ENCODE measurements at regions not wholly inside any gene's neighbourhood (a gene's known extent, or its start where the extent isn't known, plus 50 kb on each side); places are given as distances from the start of the nearest gene placed in this dataset.

DNA sequence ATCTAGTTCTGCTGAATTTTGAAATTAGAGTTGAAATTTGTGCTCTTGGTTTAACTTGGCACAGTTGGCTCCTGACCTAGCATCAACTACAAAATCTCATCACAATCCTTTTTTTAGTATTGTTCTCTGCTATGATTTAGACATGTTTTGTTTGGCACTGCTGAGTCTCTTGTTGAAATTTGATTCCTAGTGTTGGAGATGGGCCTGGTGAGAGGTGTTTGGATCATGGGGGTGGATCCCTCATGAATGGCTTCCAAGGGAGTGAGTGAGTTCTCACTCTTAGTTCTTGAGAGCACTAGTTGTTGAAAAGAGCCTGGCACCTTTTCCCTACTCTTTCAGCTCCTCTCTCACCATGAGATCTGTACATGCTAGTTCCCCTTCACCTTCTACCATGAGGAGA, 605.6 kb upstream of the SLC39A10 start:
- no peaks in the 10 kb centered on the region for H3K9me3 ChIP-seq (ENCODE audit: insufficient read depth, low read depth, low read length)
- H3K36me3 ChIP-seq (ENCODE audit: insufficient read depth, low read length), result no peaks in the 10 kb centered on the region
- FAIRE-seq (no peak), DNase-seq (ENCODE audit: low read depth) (peak; percentile 39)
- Mint-ChIP-seq H3K9me3 (ENCODE audit: unreplicated experiment) (no peaks in the 10 kb centered on the region), H3K27me3 (ENCODE audit: low read depth, unreplicated experiment) (no peaks in the 10 kb centered on the region), H3K4me1 (ENCODE audit: low read depth, unreplicated experiment) (no peaks in the 10 kb centered on the region), H3K4me3 (ENCODE audit: unreplicated experiment) (no peak overlapping the region), H3K27ac (ENCODE audit: unreplicated experiment) (no peak overlapping the region), H3K36me3 (ENCODE audit: low read depth, unreplicated experiment) (no peaks in the 10 kb centered on the region)
- no peaks in the 10 kb centered on the region for H3K4me1 ChIP-seq (ENCODE audit: insufficient read depth, low read length)
- no peak overlapping the region for H3K4me2 ChIP-seq (ENCODE audit: low read length)
- H3K27me3 ChIP-seq (ENCODE audit: insufficient read depth, low read length), result no peaks in the 10 kb centered on the region
- TF ChIP-seq, protein P1, sequence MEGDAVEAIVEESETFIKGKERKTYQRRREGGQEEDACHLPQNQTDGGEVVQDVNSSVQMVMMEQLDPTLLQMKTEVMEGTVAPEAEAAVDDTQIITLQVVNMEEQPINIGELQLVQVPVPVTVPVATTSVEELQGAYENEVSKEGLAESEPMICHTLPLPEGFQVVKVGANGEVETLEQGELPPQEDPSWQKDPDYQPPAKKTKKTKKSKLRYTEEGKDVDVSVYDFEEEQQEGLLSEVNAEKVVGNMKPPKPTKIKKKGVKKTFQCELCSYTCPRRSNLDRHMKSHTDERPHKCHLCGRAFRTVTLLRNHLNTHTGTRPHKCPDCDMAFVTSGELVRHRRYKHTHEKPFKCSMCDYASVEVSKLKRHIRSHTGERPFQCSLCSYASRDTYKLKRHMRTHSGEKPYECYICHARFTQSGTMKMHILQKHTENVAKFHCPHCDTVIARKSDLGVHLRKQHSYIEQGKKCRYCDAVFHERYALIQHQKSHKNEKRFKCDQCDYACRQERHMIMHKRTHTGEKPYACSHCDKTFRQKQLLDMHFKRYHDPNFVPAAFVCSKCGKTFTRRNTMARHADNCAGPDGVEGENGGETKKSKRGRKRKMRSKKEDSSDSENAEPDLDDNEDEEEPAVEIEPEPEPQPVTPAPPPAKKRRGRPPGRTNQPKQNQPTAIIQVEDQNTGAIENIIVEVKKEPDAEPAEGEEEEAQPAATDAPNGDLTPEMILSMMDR (IDR thresholded peaks at IDR 0.05; ENCODE audit: insufficient read depth, low read depth, low read length), result no peak
- no peak for TF ChIP-seq EZH2 (IDR thresholded peaks at IDR 0.05; ENCODE audit: insufficient read depth, low read length)
- no peak overlapping the region for H2AFZ ChIP-seq (ENCODE audit: low read depth, low read length)
- H3K79me2 ChIP-seq (ENCODE audit: insufficient read depth, low read length), result no peaks in the 10 kb centered on the region
- no peak overlapping the region for H3K27ac ChIP-seq (ENCODE audit: low read depth, low read length)
- H3K4me3 ChIP-seq (ENCODE audit: insufficient read depth, low read depth, low read length), result no peak overlapping the region
- H3K9ac ChIP-seq (ENCODE audit: low read length), result no peak overlapping the region
- no peaks in the 10 kb centered on the region for H4K20me1 ChIP-seq (ENCODE audit: insufficient read depth, low read length)

DNA sequence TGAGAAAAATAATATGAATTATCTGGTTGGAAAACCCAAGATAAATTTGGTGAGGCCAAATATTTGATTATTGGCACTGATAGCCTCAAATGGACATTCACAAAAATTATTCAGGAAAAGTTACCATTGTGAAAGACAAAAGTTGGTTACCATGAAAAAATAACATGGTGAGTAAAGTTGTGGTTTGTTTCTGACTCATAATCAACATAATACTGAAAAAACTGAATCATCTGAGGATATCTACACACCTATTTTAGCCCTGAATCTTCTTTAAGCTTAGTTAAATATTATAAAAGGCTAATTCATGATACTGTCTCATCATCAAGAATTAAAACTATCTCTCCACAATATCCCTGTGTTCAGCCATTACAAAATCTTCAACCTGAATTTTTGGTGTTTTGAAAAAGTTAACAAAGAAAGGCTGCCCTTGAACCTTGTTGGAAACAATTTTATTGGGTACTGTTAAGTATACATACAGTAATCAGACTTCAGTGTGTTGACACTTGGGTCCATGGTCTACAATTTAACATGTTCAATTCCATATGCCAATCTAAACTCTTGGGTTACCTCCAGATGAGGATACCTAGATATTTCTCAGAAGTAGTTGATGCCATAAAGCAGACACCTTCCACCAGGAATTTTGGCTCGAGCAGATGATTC, 607.5 kb upstream of the SLC39A10 start:
- H3K9me3 Mint-ChIP-seq (ENCODE audit: unreplicated experiment), result no peaks in the 10 kb centered on the region
- H3K36me3 ChIP-seq (ENCODE audit: insufficient read depth, low read length), result no peaks in the 10 kb centered on the region
- H3K9ac ChIP-seq (ENCODE audit: low read length), result no peak overlapping the region
- H3K79me2 ChIP-seq (ENCODE audit: insufficient read depth, low read length), result no peaks in the 10 kb centered on the region
- H4K20me1 ChIP-seq (ENCODE audit: insufficient read depth, low read length), result no peaks in the 10 kb centered on the region
- FAIRE-seq, result no peak
- H3K4me2 ChIP-seq (ENCODE audit: low read length), result no peak overlapping the region
- no peaks in the 10 kb centered on the region for H3K27me3 ChIP-seq (ENCODE audit: insufficient read depth, low read length)
- H3K36me3 Mint-ChIP-seq (ENCODE audit: low read depth, unreplicated experiment), result no peaks in the 10 kb centered on the region
- H2AFZ ChIP-seq (ENCODE audit: low read depth, low read length), result no peak overlapping the region
- TF ChIP-seq EZH2 (IDR thresholded peaks at IDR 0.05; ENCODE audit: insufficient read depth, low read length), result no peak
- TF ChIP-seq, protein P1 (IDR thresholded peaks at IDR 0.05; ENCODE audit: insufficient read depth, low read depth, low read length), result no peak
- no peaks in the 10 kb centered on the region for H3K4me1 Mint-ChIP-seq (ENCODE audit: low read depth, unreplicated experiment)
- no peak overlapping the region for H3K27ac ChIP-seq (ENCODE audit: low read depth, low read length)
- H3K4me1 ChIP-seq (ENCODE audit: insufficient read depth, low read length), result no peaks in the 10 kb centered on the region
- H3K27me3 Mint-ChIP-seq (ENCODE audit: low read depth, unreplicated experiment), result no peaks in the 10 kb centered on the region
- H3K9me3 ChIP-seq (ENCODE audit: insufficient read depth, low read depth, low read length), result no peaks in the 10 kb centered on the region
- H3K4me3 ChIP-seq (ENCODE audit: insufficient read depth, low read depth, low read length), result no peak overlapping the region
- DNase-seq (ENCODE audit: low read depth), result peak; percentile 47
- no peak overlapping the region for H3K27ac Mint-ChIP-seq (ENCODE audit: unreplicated experiment)
- H3K4me3 Mint-ChIP-seq (ENCODE audit: unreplicated experiment), result no peak overlapping the region

DNA sequence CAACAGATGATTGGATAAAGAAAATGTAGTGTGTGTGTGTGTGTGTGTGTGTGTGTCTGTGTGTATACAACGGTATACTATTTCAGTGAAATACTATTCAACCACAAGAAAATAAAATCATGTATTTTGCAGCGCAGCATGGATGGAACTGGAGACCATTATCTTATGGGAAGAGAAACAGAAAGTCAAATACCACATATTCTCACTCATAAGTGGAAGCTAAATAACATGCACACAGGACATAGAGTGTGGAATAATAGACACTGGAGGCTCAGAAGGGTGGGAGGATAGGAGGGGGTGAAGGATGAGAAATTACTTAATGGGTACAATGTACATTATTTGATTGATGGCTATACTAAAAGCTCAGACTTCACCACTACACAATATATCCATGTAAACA, 609.1 kb upstream of the SLC39A10 start:
- Histone ChIP-seq H3K4me3 (ENCODE audit: insufficient read depth, low read depth, low read length) (no peak overlapping the region), H2AFZ (ENCODE audit: low read depth, low read length) (no peak overlapping the region), H3K27me3 (ENCODE audit: insufficient read depth, low read length) (no peaks in the 10 kb centered on the region), H3K9ac (ENCODE audit: low read length) (no peak overlapping the region), H3K9me3 (ENCODE audit: insufficient read depth, low read depth, low read length) (no peaks in the 10 kb centered on the region), H3K4me2 (ENCODE audit: low read length) (no peak overlapping the region), H3K79me2 (ENCODE audit: insufficient read depth, low read length) (no peaks in the 10 kb centered on the region), H4K20me1 (ENCODE audit: insufficient read depth, low read length) (no peaks in the 10 kb centered on the region), H3K36me3 (ENCODE audit: insufficient read depth, low read length) (no peaks in the 10 kb centered on the region), H3K4me1 (ENCODE audit: insufficient read depth, low read length) (no peaks in the 10 kb centered on the region), H3K27ac (ENCODE audit: low read depth, low read length) (no peak overlapping the region)
- Mint-ChIP-seq H3K36me3 (ENCODE audit: low read depth, unreplicated experiment) (no peaks in the 10 kb centered on the region), H3K9me3 (ENCODE audit: unreplicated experiment) (no peaks in the 10 kb centered on the region), H3K4me1 (ENCODE audit: low read depth, unreplicated experiment) (no peaks in the 10 kb centered on the region), H3K27me3 (ENCODE audit: low read depth, unreplicated experiment) (no peaks in the 10 kb centered on the region), H3K27ac (ENCODE audit: unreplicated experiment) (no peak overlapping the region), H3K4me3 (ENCODE audit: unreplicated experiment) (no peak overlapping the region)
- TF ChIP-seq, protein P1 (IDR thresholded peaks at IDR 0.05; ENCODE audit: insufficient read depth, low read depth, low read length), result no peak
- FAIRE-seq (no peak), DNase-seq (ENCODE audit: low read depth) (no peak)
